ENCODE measurements at regions not wholly inside any gene's neighbourhood (a gene's known extent, or its start where the extent isn't known, plus 50 kb on each side); places are given as distances from the start of the nearest gene placed in this dataset.

GRCh38 chr12:74328623-74329022, 209.0 kb upstream of the ATXN7L3B start:
- H3K36me3 ChIP-seq (ENCODE audit: control insufficient read depth, insufficient read depth, low read length) = no peaks in the 10 kb centered on the region
- no peaks in the 10 kb centered on the region for H3K27me3 ChIP-seq (ENCODE audit: control insufficient read depth, insufficient read depth, low read length)
- H3K4me3 ChIP-seq (ENCODE audit: low read depth, low read length) = no peak overlapping the region
- no peaks in the 10 kb centered on the region for H3K4me1 ChIP-seq (ENCODE audit: control insufficient read depth, insufficient read depth, low read length)
- no peak overlapping the region for H3K9ac ChIP-seq (ENCODE audit: low read length)
- H3K9me3 ChIP-seq (ENCODE audit: control insufficient read depth, insufficient read depth, low read depth, low read length) = no peaks in the 10 kb centered on the region
- H3K27ac ChIP-seq (ENCODE audit: low read depth, low read length) = no peak overlapping the region

- H3K9ac ChIP-seq (ENCODE audit: low read length) = no peak overlapping the region
- H3K36me3 ChIP-seq (ENCODE audit: control insufficient read depth, insufficient read depth, low read length) = no peaks in the 10 kb centered on the region
- H3K9me3 ChIP-seq (ENCODE audit: control insufficient read depth, insufficient read depth, low read depth, low read length) = no peaks in the 10 kb centered on the region
- no peaks in the 10 kb centered on the region; the same call in 1 of the 2 replicates for H3K4me1 ChIP-seq (ENCODE audit: control insufficient read depth, insufficient read depth, low read length)
- no peak overlapping the region for H3K27ac ChIP-seq (ENCODE audit: low read depth, low read length)
- no peak overlapping the region for H3K4me3 ChIP-seq (ENCODE audit: low read depth, low read length)
- H3K27me3 ChIP-seq (ENCODE audit: control insufficient read depth, insufficient read depth, low read length) = no peaks in the 10 kb centered on the region
Measured at GRCh38 chr12:74334780-74335179, 202.9 kb upstream of the ATXN7L3B start.

- no peaks in the 10 kb centered on the region for H3K36me3 ChIP-seq (ENCODE audit: control insufficient read depth, insufficient read depth, low read length)
- no peaks in the 10 kb centered on the region for H3K27me3 ChIP-seq (ENCODE audit: control insufficient read depth, insufficient read depth, low read length)
- no peaks in the 10 kb centered on the region for H3K9me3 ChIP-seq (ENCODE audit: control insufficient read depth, insufficient read depth, low read depth, low read length)
- no peak overlapping the region for H3K4me3 ChIP-seq (ENCODE audit: low read depth, low read length)
- no peak overlapping the region for H3K27ac ChIP-seq (ENCODE audit: low read depth, low read length)
- H3K4me1 ChIP-seq (ENCODE audit: control insufficient read depth, insufficient read depth, low read length) = no peaks in the 10 kb centered on the region; the same call in 1 of the 2 replicates
- no peak overlapping the region for H3K9ac ChIP-seq (ENCODE audit: low read length)
Measured at GRCh38 chr12:74337951-74338350, 199.7 kb upstream of the ATXN7L3B start.

GRCh38 chr12:74339211-74339610, 198.4 kb upstream of the ATXN7L3B start:
- Histone ChIP-seq H3K9me3 (ENCODE audit: control insufficient read depth, insufficient read depth, low read depth, low read length) (no peaks in the 10 kb centered on the region), H3K27ac (ENCODE audit: low read depth, low read length) (no peak overlapping the region), H3K36me3 (ENCODE audit: control insufficient read depth, insufficient read depth, low read length) (no peaks in the 10 kb centered on the region), H3K4me3 (ENCODE audit: low read depth, low read length) (no peak overlapping the region), H3K27me3 (ENCODE audit: control insufficient read depth, insufficient read depth, low read length) (no peaks in the 10 kb centered on the region), H3K4me1 (ENCODE audit: control insufficient read depth, insufficient read depth, low read length) (no peaks in the 10 kb centered on the region; the same call in 1 of the 2 replicates), H3K9ac (ENCODE audit: low read length) (no peak overlapping the region)

GRCh38 chr12:74349925-74350324, 187.7 kb upstream of the ATXN7L3B start:
- no peaks in the 10 kb centered on the region for H3K27me3 ChIP-seq (ENCODE audit: control insufficient read depth, insufficient read depth, low read length)
- no peaks in the 10 kb centered on the region for H3K9me3 ChIP-seq (ENCODE audit: control insufficient read depth, insufficient read depth, low read depth, low read length)
- no peak overlapping the region for H3K9ac ChIP-seq (ENCODE audit: low read length)
- H3K4me1 ChIP-seq (ENCODE audit: control insufficient read depth, insufficient read depth, low read length) = no peaks in the 10 kb centered on the region
- H3K27ac ChIP-seq (ENCODE audit: low read depth, low read length) = no peak overlapping the region
- H3K36me3 ChIP-seq (ENCODE audit: control insufficient read depth, insufficient read depth, low read length) = no peaks in the 10 kb centered on the region
- no peak overlapping the region for H3K4me3 ChIP-seq (ENCODE audit: low read depth, low read length)

- Histone ChIP-seq H3K27ac (ENCODE audit: low read depth, low read length) (no peak overlapping the region), H3K9me3 (ENCODE audit: control insufficient read depth, insufficient read depth, low read depth, low read length) (no peaks in the 10 kb centered on the region), H3K4me3 (ENCODE audit: low read depth, low read length) (no peak overlapping the region), H3K27me3 (ENCODE audit: control insufficient read depth, insufficient read depth, low read length) (no peaks in the 10 kb centered on the region), H3K4me1 (ENCODE audit: control insufficient read depth, insufficient read depth, low read length) (no peaks in the 10 kb centered on the region), H3K36me3 (ENCODE audit: control insufficient read depth, insufficient read depth, low read length) (no peaks in the 10 kb centered on the region), H3K9ac (ENCODE audit: low read length) (no peak overlapping the region)
Measured at GRCh38 chr12:74365178-74365964, 172.3 kb upstream of the ATXN7L3B start.

GRCh38 chr12:74370608-74371216, 166.9 kb upstream of the ATXN7L3B start:
- Histone ChIP-seq H3K27ac (ENCODE audit: low read depth, low read length) (no peak overlapping the region), H3K4me1 (ENCODE audit: control insufficient read depth, insufficient read depth, low read length) (no peaks in the 10 kb centered on the region), H3K36me3 (ENCODE audit: control insufficient read depth, insufficient read depth, low read length) (no peaks in the 10 kb centered on the region), H3K4me3 (ENCODE audit: low read depth, low read length) (no peak overlapping the region), H3K9me3 (ENCODE audit: control insufficient read depth, insufficient read depth, low read depth, low read length) (no peaks in the 10 kb centered on the region), H3K9ac (ENCODE audit: low read length) (no peak overlapping the region), H3K27me3 (ENCODE audit: control insufficient read depth, insufficient read depth, low read length) (no peaks in the 10 kb centered on the region)

- Histone ChIP-seq H3K36me3 (ENCODE audit: control insufficient read depth, insufficient read depth, low read length) (no peaks in the 10 kb centered on the region), H3K27me3 (ENCODE audit: control insufficient read depth, insufficient read depth, low read length) (no peaks in the 10 kb centered on the region), H3K27ac (ENCODE audit: low read depth, low read length) (no peak overlapping the region), H3K9ac (ENCODE audit: low read length) (no peak overlapping the region), H3K9me3 (ENCODE audit: control insufficient read depth, insufficient read depth, low read depth, low read length) (no peaks in the 10 kb centered on the region), H3K4me3 (ENCODE audit: low read depth, low read length) (no peak overlapping the region), H3K4me1 (ENCODE audit: control insufficient read depth, insufficient read depth, low read length) (no peaks in the 10 kb centered on the region)
Measured at GRCh38 chr12:74379114-74379513, 158.5 kb upstream of the ATXN7L3B start.

GRCh38 chr12:74381958-74382357, 155.7 kb upstream of the ATXN7L3B start:
- no peaks in the 10 kb centered on the region for H3K27me3 ChIP-seq (ENCODE audit: control insufficient read depth, insufficient read depth, low read length)
- no peak overlapping the region for H3K27ac ChIP-seq (ENCODE audit: low read depth, low read length)
- H3K9me3 ChIP-seq (ENCODE audit: control insufficient read depth, insufficient read depth, low read depth, low read length) = no peaks in the 10 kb centered on the region
- H3K4me3 ChIP-seq (ENCODE audit: low read depth, low read length) = no peak overlapping the region
- H3K9ac ChIP-seq (ENCODE audit: low read length) = no peak overlapping the region
- no peaks in the 10 kb centered on the region for H3K4me1 ChIP-seq (ENCODE audit: control insufficient read depth, insufficient read depth, low read length)
- no peaks in the 10 kb centered on the region for H3K36me3 ChIP-seq (ENCODE audit: control insufficient read depth, insufficient read depth, low read length)

GRCh38 chr12:74382983-74383382, 154.7 kb upstream of the ATXN7L3B start:
- Histone ChIP-seq H3K36me3 (ENCODE audit: control insufficient read depth, insufficient read depth, low read length) (no peaks in the 10 kb centered on the region), H3K9ac (ENCODE audit: low read length) (no peak overlapping the region), H3K4me1 (ENCODE audit: control insufficient read depth, insufficient read depth, low read length) (no peaks in the 10 kb centered on the region), H3K27ac (ENCODE audit: low read depth, low read length) (no peak overlapping the region), H3K27me3 (ENCODE audit: control insufficient read depth, insufficient read depth, low read length) (no peaks in the 10 kb centered on the region), H3K9me3 (ENCODE audit: control insufficient read depth, insufficient read depth, low read depth, low read length) (no peaks in the 10 kb centered on the region), H3K4me3 (ENCODE audit: low read depth, low read length) (no peak overlapping the region)

- Histone ChIP-seq H3K27ac (ENCODE audit: low read depth, low read length) (no peak overlapping the region), H3K9me3 (ENCODE audit: control insufficient read depth, insufficient read depth, low read depth, low read length) (0 out of 2 replicates have a peak, but pooled peaks cover 4% of the 10 kb centered on the region), H3K36me3 (ENCODE audit: control insufficient read depth, insufficient read depth, low read length) (no peaks in the 10 kb centered on the region), H3K4me1 (ENCODE audit: control insufficient read depth, insufficient read depth, low read length) (no peaks in the 10 kb centered on the region), H3K4me3 (ENCODE audit: low read depth, low read length) (no peak overlapping the region), H3K9ac (ENCODE audit: low read length) (no peak overlapping the region), H3K27me3 (ENCODE audit: control insufficient read depth, insufficient read depth, low read length) (no peaks in the 10 kb centered on the region)
Measured at GRCh38 chr12:74391283-74391682, 146.4 kb upstream of the ATXN7L3B start.

All from HUES6 (cell line).